Endothelial cell of umbilical vein (primary cell): ENCODE measurements at regions not wholly inside any gene's neighbourhood (a gene's known extent, or its start where the extent isn't known, plus 50 kb on each side); places are given as distances from the start of the nearest gene placed in this dataset.

ENCODE experiments used
- BruUV-seq: library from RNA; stranded (reverse); fragments of 400-500 nt; replicated peaks from 2 replicates; lab custom pipeline; 2021; lab: Mats Ljungman, UMichigan
- CTCF ChIA-PET: fragments of 300-600, 350-600 bp; sonication (Branson Sonifier 250); formaldehyde crosslinking; loops from one replicate; lab custom pipeline; 2021; ENCODE audit warnings: antibody characterized with exemption, inconsistent platforms; lab: Charles Lee
- POLR2A ChIA-PET: fragments of 300-600, 350-600 bp; sonication (Branson Sonifier 250); formaldehyde crosslinking; loops from one replicate; lab custom pipeline; 2021; ENCODE audit warnings: antibody characterized with exemption, inconsistent platforms; lab: Charles Lee
- DNase-seq: peaks from one replicate; pipeline ENCODE4 v3.0.0-alpha.2; 2011; ENCODE audit warnings: low read depth, low spot score
- FAIRE-seq: peaks from 2 replicates; lab custom pipeline; 2011; peaks lifted over from hg19 to GRCh38; lab: Jason Lieb, UNC
- H2AFZ ChIP-seq: 2 replicates; pipeline ENCODE4 v1.6.0; 2012; ENCODE audit warnings: low read depth, low read length, control low read depth, inconsistent platforms
- H3K27ac ChIP-seq: 2 replicates; pipeline ENCODE4 v1.5.1; 2011; ENCODE audit warnings: low read depth, mild to moderate bottlenecking, control low read depth, low read length, moderate library complexity; ENCODE audit not compliant: insufficient read depth
- H3K27me3 ChIP-seq, 2 experiments: 2 replicates each; pipeline versions ENCODE4 v1.6.0 to v1.6.1; 2011; ENCODE audit warnings: low read length in 2 of 2, mixed read lengths in 1 of 2; ENCODE audit not compliant: control insufficient read depth in 2 of 2, insufficient read depth in 2 of 2
- H3K36me3 ChIP-seq, 2 experiments: 2 replicates in 1 of 2; 3 replicates in 1 of 2; pipeline ENCODE4 v1.5.1; 2011; ENCODE audit warnings: low read length in 2 of 2, mild to moderate bottlenecking in 1 of 2, moderate library complexity in 1 of 2; ENCODE audit not compliant: control insufficient read depth in 2 of 2, insufficient read depth in 2 of 2; ENCODE audit errors: extremely low read depth in 1 of 2
- H3K4me1 ChIP-seq: 3 replicates; pipeline ENCODE4 v1.5.1; 2011; ENCODE audit warnings: mild to moderate bottlenecking, low read length; ENCODE audit not compliant: control insufficient read depth, insufficient read depth; ENCODE audit errors: extremely low read depth
- H3K4me2 ChIP-seq: 2 replicates; pipeline ENCODE4 v1.6.1; 2011; ENCODE audit warnings: low read length, control low read depth, mixed read lengths; ENCODE audit not compliant: insufficient read depth
- H3K4me3 ChIP-seq, 3 experiments: fragments of 200-600 bp in 1 of 3; sonication (generic), shearing (Covaris generic) in 1 of 3; replicated peaks in 1 of 3; 2 replicates each; pipeline ENCODE4 v1.5.1; 2011 to 2016; ENCODE audit warnings: control low read depth in 3 of 3, low read length in 3 of 3, mild to moderate bottlenecking in 2 of 3, inconsistent platforms in 1 of 3, low read depth in 1 of 3, moderate library complexity in 1 of 3; ENCODE audit not compliant: insufficient read depth in 1 of 3
- H3K79me2 ChIP-seq: 2 replicates; pipeline ENCODE4 v1.6.0; 2012; ENCODE audit warnings: low read length, inconsistent platforms; ENCODE audit not compliant: control insufficient read depth, insufficient read depth
- H3K9ac ChIP-seq: replicated peaks from 2 replicates; pipeline ENCODE3; 2011; ENCODE audit warnings: low read length, control low read depth; ENCODE audit not compliant: insufficient read depth; ENCODE audit errors: extremely low read depth
- H3K9me1 ChIP-seq: replicated peaks from 3 replicates; pipeline ENCODE4 v1.6.0; 2011; ENCODE audit warnings: mild to moderate bottlenecking, low read length; ENCODE audit not compliant: control insufficient read depth, insufficient read depth; ENCODE audit errors: extremely low read depth
- H3K9me3 ChIP-seq: replicated peaks from 2 replicates; pipeline ENCODE4 v1.5.1; 2012; ENCODE audit warnings: low read length, inconsistent platforms; ENCODE audit not compliant: control insufficient read depth, insufficient read depth
- H4K20me1 ChIP-seq: replicated peaks from 2 replicates; pipeline ENCODE3; 2011; ENCODE audit warnings: mild to moderate bottlenecking, low read length; ENCODE audit not compliant: control insufficient read depth, insufficient read depth; ENCODE audit errors: extremely low read depth
- EZH2 ChIP-seq: IDR thresholded peaks from 2 replicates; pipeline ENCODE4 v1.6.1; 2012; ENCODE audit warnings: borderline replicate concordance, low read depth, mild to moderate bottlenecking, moderate library complexity, low read length, inconsistent platforms; ENCODE audit not compliant: severe bottlenecking
- FOS ChIP-seq: IDR thresholded peaks from 2 replicates; pipeline ENCODE4 v1.6.1; 2011; ENCODE audit warnings: mild to moderate bottlenecking, low read length, moderate library complexity, borderline replicate concordance; ENCODE audit not compliant: insufficient read depth
- GATA2 ChIP-seq: IDR thresholded peaks from 2 replicates; pipeline ENCODE4 v1.7.0; 2011; ENCODE audit warnings: low read depth, mild to moderate bottlenecking, moderate library complexity, mixed read lengths, low read length; ENCODE audit not compliant: insufficient read length, insufficient read depth
- JUN ChIP-seq: IDR thresholded peaks from 2 replicates; pipeline ENCODE4 v1.6.1; 2011; ENCODE audit warnings: borderline replicate concordance, low read depth; ENCODE audit not compliant: insufficient read length, insufficient read depth
- MAX ChIP-seq: IDR thresholded peaks from 2 replicates; pipeline ENCODE4 v1.6.1; 2011; ENCODE audit not compliant: insufficient read depth, insufficient read length
- MYC ChIP-seq: IDR thresholded peaks from one replicate; pipeline ENCODE4 v1.6.1; 2011; ENCODE audit warnings: mild to moderate bottlenecking, low read depth, low read length
- POLR2A ChIP-seq: IDR thresholded peaks from 2 replicates; pipeline ENCODE4 v1.6.1; 2012; ENCODE audit warnings: low read depth, mild to moderate bottlenecking, control low read depth, low read length
- POLR2AphosphoS5 ChIP-seq: IDR thresholded peaks from 2 replicates; pipeline ENCODE4 v1.6.1; 2012; ENCODE audit warnings: low read depth, mild to moderate bottlenecking, control low read depth, low read length, moderate library complexity; ENCODE audit not compliant: insufficient read depth
- dilution Hi-C: fragments of 300-500 bp; cut with MboI; formaldehyde crosslinking; loops from one replicate; pipeline ENCODE4 v1.15.0; 2019; ENCODE audit warnings: low sequenced_read_pairs; ENCODE audit not compliant: extremely low pct_ligation_motif_present
- intact Hi-C: fragments of 100-400 bp; cut with micrococcal nuclease; formaldehyde crosslinking; loops from one replicate; pipeline ENCODE4 v1.10.0; 2022
- TF ChIP-seq, protein P1 (sequence below), 2 donors: IDR thresholded peaks; 1 replicate in 1 of 2; 2 replicates in 1 of 2; pipeline ENCODE4 v1.5.1; 2011; ENCODE audit warnings: low read length in 2 of 2, mild to moderate bottlenecking in 2 of 2, moderate library complexity in 2 of 2, control low read depth in 1 of 2, inconsistent platforms in 1 of 2, low read depth in 1 of 2; ENCODE audit not compliant: insufficient read depth in 1 of 2; ENCODE audit errors: extremely low read depth in 1 of 2

GRCh38 chr6:100100776-100101175 lies 106.8 kb upstream of the MCHR2 start:
- no peak for DNase-seq
- Histone ChIP-seq H3K4me3 (no peak overlapping the region), H4K20me1 (no peaks in the 10 kb centered on the region), H3K9ac (no peak overlapping the region), H3K27me3 (peaks cover 8 to 38% of the 10 kb centered on the region in 2 experiments), H2AFZ (no peak overlapping the region), H3K36me3 (no peaks in the 10 kb centered on the region), H3K9me1 (no peaks in the 10 kb centered on the region), H3K4me1 (no peaks in the 10 kb centered on the region), H3K27ac (no peak overlapping the region), H3K79me2 (no peaks in the 10 kb centered on the region), H3K9me3 (no peaks in the 10 kb centered on the region), H3K4me2 (no peak overlapping the region)
- intact Hi-C loops = no loop called here
- no peak for TF ChIP-seq JUN
- TF ChIP-seq EZH2 = no peak
- TF ChIP-seq, protein P1, sequence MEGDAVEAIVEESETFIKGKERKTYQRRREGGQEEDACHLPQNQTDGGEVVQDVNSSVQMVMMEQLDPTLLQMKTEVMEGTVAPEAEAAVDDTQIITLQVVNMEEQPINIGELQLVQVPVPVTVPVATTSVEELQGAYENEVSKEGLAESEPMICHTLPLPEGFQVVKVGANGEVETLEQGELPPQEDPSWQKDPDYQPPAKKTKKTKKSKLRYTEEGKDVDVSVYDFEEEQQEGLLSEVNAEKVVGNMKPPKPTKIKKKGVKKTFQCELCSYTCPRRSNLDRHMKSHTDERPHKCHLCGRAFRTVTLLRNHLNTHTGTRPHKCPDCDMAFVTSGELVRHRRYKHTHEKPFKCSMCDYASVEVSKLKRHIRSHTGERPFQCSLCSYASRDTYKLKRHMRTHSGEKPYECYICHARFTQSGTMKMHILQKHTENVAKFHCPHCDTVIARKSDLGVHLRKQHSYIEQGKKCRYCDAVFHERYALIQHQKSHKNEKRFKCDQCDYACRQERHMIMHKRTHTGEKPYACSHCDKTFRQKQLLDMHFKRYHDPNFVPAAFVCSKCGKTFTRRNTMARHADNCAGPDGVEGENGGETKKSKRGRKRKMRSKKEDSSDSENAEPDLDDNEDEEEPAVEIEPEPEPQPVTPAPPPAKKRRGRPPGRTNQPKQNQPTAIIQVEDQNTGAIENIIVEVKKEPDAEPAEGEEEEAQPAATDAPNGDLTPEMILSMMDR (IDR thresholded peaks at IDR 0.05; ENCODE audit: extremely low read depth in 1 of 2, insufficient read depth in 1 of 2, low read depth in 1 of 2, low read length in 2 of 2) = no peak
- no peak for TF ChIP-seq MAX
- TF ChIP-seq FOS = no peak
- no peak for TF ChIP-seq POLR2AphosphoS5
- TF ChIP-seq GATA2 = no peak
- TF ChIP-seq MYC = no peak
- TF ChIP-seq POLR2A = no peak
- no peak for FAIRE-seq
- ChIA-PET POLR2A (no interaction called here), CTCF (interaction anchor here (0.9 to 6.5 kb wide), 10 partner anchors 10 to 619 kb away, joined by 3 to 172 read pairs (median 6); no protein-coding TSS in a partner anchor)
- dilution Hi-C loops = loop anchor here (25.0 kb wide), 1 partner anchor 362 kb away; the partner anchor contains the start of gene SIM1
- no TSS peak for BruUV-seq
